Skin epidermis (tissue), 12 donors: ENCODE measurements at regions not wholly inside any gene's neighbourhood (a gene's known extent, or its start where the extent isn't known, plus 50 kb on each side); places are given as distances from the start of the nearest gene placed in this dataset.

Source experiments
- H3K27ac ChIP-seq, 21 experiments: fragments of 200-600 bp; sonication (generic) in 11 of 21; one replicate each; pipeline ENCODE4 v1.5.0; 2020; ENCODE audit warnings: mild to moderate bottlenecking in 3 of 21, inconsistent platforms in 2 of 21, moderate library complexity in 2 of 21
- H3K4me3 ChIP-seq, 7 experiments: fragments of 200-600 bp; sonication (generic) in 2 of 7; one replicate each; pipeline ENCODE4 v1.5.0; 2020; ENCODE audit warnings: inconsistent platforms in 2 of 7, mild to moderate bottlenecking in 2 of 7, moderate library complexity in 1 of 7

DNA sequence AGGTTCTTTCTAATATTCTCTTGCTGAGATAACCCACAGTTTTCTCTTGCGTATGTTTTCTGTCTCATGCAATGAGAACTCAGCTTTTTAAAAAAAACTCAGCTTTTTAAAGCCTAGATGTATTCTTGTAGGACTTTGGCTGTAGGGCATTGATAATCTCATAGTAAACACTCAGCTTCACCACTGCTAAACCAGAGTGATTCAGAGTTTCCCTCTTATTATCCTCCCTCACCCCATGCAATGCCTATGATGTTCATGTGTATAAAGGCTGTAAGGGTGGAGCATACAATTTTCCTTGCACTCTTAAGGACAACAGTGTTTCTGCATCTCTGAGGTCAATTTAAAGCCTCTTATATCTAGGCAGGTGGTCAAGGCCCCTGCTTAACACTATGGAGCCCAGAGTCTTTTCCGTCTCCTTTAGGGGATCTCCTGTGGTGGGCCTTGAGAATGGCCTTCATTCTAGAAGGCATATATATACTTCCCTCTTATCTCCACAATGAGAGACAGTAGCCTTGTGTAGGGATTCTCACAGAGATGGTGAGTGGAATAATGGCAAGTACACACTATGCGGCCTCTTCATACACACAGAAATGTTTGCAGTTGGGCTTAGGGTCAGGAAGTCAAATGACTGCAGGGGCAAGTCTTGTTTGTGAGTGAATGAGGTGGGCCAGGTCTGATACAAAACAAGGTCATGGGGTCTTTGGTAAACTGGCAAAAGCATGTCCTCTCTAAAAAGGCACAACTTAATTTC is 279.6 kb downstream of the HS3ST3A1 start:
- H3K4me3 ChIP-seq, result no peak overlapping the region

DNA sequence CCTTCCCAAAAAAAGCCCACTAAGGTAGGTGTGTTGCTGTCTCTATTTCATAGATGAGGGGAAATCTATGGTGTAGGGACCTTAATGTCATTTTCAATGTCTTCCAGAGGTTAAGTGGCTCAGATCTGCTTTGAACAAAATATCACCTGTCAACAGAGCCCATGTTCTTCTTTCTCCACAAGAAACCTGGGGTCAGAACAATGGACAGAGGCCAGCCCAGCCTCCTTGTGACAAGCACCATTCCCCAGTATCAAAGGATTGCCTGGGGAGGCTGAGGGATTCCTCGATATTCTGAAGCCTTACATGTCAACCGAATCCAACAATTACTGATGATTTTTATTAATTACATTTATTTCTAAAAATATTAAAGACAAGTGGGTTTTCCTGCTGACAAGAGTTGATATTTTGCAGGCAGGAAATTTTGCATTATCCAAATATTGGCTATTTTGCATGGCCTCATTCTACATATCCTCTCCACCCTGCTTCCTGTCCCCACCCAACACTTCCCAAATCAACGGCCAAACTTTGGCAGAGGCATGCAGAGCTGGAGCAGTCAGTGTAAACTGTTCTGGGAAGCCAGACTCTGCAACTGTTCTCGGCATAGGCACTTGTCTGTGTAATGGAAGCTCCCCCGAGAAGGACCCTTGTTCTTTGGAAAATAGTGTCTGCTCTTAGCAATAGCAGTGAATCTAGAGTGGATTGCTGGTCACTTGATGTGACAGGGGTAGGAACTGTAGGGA is 281.5 kb downstream of the HS3ST3A1 start:
- H3K27ac ChIP-seq, result no peak overlapping the region

More for the DNA sequence above, 279.6 kb downstream of the HS3ST3A1 start:
- no peak overlapping the region for H3K27ac ChIP-seq

DNA sequence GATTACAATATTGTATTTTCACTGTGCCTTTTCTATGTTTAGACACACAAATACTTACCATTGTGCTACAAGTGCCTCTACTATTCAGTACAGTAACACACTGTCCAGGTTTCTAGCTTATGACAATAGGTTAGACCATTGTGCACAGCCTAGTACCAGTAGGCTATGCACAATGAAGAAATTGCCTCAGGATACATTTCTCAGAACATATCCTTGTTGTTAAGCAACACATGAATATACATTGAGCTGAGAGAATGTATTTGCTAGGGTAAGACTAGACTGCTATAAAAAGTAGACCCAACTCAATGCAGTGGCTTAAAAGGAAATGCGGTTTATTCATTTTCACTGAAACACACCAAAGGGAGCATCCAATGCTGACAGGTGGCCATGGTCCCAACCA is 285.1 kb downstream of the HS3ST3A1 start:
- no peak overlapping the region for H3K4me3 ChIP-seq

More for the DNA sequence above, 281.5 kb downstream of the HS3ST3A1 start:
- no peak overlapping the region for H3K4me3 ChIP-seq

DNA sequence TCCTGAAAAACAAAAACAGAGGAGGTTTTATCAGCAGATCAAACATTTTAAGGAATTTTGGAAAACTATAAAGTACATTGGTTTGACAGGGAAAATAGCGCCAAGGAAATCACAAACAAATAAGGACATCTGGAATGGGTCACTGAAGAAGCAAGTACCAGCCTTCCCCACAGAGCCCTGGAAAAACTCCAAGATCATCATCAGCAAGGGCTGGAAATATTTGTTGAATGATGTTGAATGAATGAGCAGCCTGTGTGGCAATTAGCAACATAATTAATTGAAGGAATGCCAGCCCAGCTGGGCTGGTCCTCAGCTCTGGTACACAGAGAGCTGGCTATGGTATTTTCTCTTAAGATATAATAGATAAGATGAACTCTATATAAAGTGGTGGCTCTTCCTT is 290.4 kb downstream of the HS3ST3A1 start:
- H3K27ac ChIP-seq, result no peak overlapping the region
- H3K4me3 ChIP-seq, result no peak overlapping the region

More for the DNA sequence above, 285.1 kb downstream of the HS3ST3A1 start:
- no peak overlapping the region for H3K27ac ChIP-seq

GRCh38 chr17:13310858-13311257 is 290.9 kb downstream of the HS3ST3A1 start:
- no peak overlapping the region for H3K27ac ChIP-seq
- H3K4me3 ChIP-seq, result no peak overlapping the region

DNA sequence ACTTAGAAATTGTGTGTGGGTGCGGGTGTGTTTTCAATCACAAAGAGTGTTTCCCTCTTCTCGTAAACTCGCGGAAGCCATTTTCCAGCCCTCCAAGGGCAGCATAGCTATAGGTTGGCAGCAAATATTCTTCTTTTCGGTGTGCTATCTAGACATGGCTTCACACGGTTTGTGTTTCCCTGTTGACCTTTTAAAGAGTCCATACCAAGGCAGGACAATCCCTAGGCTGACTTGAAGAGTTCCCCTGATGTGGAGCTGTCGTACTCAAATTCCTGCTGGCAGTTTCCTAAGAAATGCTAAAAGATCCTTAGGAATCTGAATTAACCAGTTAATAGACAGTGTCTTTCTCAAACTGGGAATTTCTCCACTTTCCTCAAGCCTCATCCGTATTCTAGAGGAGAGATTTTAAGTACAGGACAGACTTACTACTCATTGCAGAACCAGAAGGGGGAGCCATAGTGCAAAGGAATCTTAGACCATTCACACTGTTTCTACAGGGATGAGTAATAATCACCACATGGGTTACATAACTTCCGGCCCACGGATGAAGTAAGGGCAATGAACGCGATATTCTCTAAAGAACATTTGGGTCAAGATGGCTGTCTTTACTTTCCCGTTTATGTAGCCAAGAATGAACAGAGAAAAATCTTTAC is 288.6 kb upstream of the ELAC2 start:
- H3K4me3 ChIP-seq, result no peak overlapping the region
- H3K27ac ChIP-seq, result no peak overlapping the region

GRCh38 chr17:13302983-13303382 is 285.2 kb upstream of the ELAC2 start:
- no peak overlapping the region for H3K27ac ChIP-seq
- no peak overlapping the region for H3K4me3 ChIP-seq

GRCh38 chr17:13302419-13302818 is 284.6 kb upstream of the ELAC2 start:
- Histone ChIP-seq H3K4me3 (no peak overlapping the region), H3K27ac (no peak overlapping the region)

DNA sequence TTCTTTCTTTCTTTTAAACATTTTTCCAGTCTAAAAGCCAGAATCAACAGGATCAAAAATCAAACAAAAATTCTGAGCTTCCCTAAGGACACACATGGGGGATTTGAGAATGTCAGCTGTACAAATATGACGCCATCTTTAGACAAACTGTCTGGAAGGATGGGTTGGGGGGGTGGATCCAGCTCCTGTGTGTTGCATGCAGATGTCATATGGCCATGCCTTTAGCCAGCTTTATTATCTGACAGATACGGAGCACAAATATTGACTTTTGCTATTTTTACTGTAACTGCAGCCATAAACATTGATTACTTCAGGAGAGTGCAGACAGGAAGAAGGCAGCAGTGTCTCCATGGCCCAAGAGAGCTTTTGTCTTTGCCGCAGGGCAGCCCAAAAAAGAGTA is 279.4 kb upstream of the ELAC2 start:
- H3K4me3 ChIP-seq, result no peak overlapping the region
- no peak overlapping the region for H3K27ac ChIP-seq

DNA sequence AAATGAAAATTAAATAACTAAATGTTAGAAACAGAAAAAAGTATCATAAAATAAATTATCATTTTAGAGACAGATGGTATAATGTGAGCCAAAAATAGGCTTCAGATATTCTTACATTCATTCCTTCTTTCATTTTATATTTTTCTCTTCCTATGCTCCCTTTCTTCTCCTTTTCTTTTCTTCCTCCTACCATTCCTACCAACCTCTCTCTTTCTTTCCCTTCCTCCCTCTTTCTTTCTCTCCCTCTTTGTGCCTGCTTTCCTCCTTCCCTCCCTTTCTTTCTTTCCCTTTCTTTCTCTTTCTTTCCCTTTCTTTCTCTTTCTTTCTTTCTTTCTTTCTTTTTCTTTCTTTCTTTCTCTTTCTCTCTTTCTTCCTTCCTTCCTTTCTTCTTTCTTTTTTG is 275.6 kb upstream of the ELAC2 start:
- H3K4me3 ChIP-seq, result no peak overlapping the region

GRCh38 chr17:13292291-13292690 is 274.5 kb upstream of the ELAC2 start:
- H3K27ac ChIP-seq, result no peak overlapping the region
- no peak overlapping the region for H3K4me3 ChIP-seq

More for the DNA sequence above, 275.6 kb upstream of the ELAC2 start:
- H3K27ac ChIP-seq, result no peak overlapping the region

DNA sequence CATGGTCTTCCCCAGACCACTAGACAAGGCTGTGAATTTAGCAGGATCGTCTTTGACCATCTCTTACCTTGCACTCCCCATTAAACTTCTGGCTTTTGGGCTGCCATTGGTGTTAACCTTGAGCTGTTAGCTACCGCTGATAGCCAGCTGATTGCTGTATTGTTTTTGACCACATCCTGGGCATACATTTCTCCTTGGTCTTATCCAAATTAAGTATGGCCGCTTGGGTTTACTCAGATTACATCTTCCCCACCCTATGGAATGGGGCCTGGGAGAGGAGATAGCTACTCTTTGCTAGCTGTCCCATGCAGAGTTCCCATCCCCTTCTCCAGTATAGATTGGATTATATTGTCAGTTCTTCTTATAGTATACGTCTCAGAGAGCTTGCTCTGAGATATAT is 270.4 kb upstream of the ELAC2 start:
- no peak overlapping the region for H3K27ac ChIP-seq
- H3K4me3 ChIP-seq, result no peak overlapping the region

GRCh38 chr17:13287226-13287625 is 269.4 kb upstream of the ELAC2 start:
- H3K4me3 ChIP-seq, result no peak overlapping the region
- no peak overlapping the region for H3K27ac ChIP-seq

GRCh38 chr17:13283606-13284005 is 265.8 kb upstream of the ELAC2 start:
- H3K4me3 ChIP-seq, result no peak overlapping the region
- H3K27ac ChIP-seq, result no peak overlapping the region

DNA sequence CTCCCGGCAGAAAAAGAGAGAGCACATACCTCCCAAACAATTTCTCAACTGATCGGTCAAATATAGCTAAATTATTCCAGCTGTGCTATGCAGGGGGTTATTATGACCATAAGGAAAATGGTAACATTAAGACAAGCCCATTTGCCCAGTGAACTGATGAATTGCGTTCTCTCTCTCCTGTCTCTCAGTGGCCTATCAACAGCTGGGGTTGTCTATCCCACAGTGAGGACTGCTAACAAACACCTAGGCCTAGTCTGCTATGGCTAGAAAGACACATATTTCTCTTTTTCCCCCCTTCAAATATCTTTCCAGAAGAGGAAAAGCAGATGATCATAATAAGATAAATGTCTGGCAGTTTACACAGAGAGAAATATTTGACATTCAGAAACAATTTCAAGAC is 263.8 kb upstream of the ELAC2 start:
- no peak overlapping the region for H3K27ac ChIP-seq
- H3K4me3 ChIP-seq, result no peak overlapping the region

GRCh38 chr17:13273806-13274205 is 256.0 kb upstream of the ELAC2 start:
- Histone ChIP-seq H3K4me3 (no peak overlapping the region), H3K27ac (no peak overlapping the region)

GRCh38 chr17:13272296-13272695 is 254.5 kb upstream of the ELAC2 start:
- Histone ChIP-seq H3K4me3 (no peak overlapping the region), H3K27ac (no peak overlapping the region)

DNA sequence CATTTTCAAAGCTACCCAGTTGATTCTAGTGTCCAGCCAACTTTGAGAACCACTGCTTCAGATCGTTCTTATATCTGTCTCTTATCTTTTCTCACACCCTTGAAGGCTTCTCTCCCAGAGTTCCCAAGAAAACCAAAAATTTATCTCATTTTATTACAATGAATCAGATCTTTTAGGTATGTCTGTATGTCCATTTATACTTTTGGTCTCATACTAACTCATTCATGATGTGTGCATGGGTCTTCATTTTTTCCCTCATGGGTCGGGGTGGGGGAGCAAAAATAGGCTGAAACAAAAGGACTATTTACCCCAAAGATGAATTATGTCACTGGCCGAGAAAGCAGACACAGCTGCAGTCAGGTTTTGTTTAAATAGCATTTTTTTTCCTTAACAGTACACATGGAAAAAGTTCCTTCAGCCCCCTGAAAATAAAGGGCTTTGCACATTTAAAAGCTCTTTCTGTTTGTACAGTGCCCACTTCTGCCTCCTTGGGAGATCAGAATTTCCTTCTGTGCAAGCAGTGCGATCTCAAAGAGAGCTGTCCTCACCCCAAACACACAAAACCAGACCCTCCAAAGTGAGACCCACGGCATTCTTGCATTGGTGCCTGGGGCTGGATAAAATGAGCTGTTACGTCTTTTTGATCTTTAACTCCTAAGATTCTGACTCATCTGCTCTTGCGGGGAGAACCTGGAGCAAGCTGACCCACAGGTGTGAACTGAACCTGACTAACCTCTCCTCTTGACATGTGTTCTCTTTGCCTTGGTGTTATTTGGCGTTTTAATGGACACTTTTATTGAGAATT is 251.2 kb upstream of the ELAC2 start:
- Histone ChIP-seq H3K27ac (no peak overlapping the region), H3K4me3 (no peak overlapping the region)

DNA sequence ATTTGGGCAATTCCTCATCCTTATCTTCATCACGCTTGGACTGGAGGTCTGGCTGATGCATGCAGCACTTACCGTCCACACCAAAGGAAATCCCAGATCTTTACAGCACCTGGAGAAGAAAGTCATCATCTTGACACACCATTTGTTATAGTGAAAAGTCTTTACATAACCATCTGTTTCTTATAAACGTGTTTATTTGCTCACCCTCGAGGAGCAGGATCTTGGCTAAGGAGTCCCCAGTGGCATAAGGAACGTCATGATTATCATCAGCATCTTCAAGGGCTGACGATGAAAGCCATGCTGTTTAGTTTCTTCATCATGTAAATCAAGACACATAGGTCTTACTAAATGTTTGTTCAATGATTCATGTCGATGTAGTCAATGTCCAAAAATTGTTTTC is 248.8 kb upstream of the ELAC2 start:
- Histone ChIP-seq H3K4me3 (no peak overlapping the region), H3K27ac (no peak overlapping the region)

GRCh38 chr17:13265311-13265710 is 247.5 kb upstream of the ELAC2 start:
- no peak overlapping the region for H3K27ac ChIP-seq
- no peak overlapping the region for H3K4me3 ChIP-seq
